ENCODE measurements at regions not wholly inside any gene's neighbourhood (a gene's known extent, or its start where the extent isn't known, plus 50 kb on each side); places are given as distances from the start of the nearest gene placed in this dataset.

- no peak for TF ChIP-seq CTCF (IDR thresholded peaks at IDR 0.05)
- Histone ChIP-seq H3K9me3 (no peaks in the 10 kb centered on the region), H3K27me3 (no peaks in the 10 kb centered on the region), H3K4me3 (no peak overlapping the region), H3K36me3 (no peaks in the 10 kb centered on the region), H3K27ac (no peak overlapping the region), H3K4me1 (no peaks in the 10 kb centered on the region)
- no peak for DNase-seq (ENCODE audit: low spot score in 2 of 2)
- 59 to 63% methylated on average over 1 of the region's 1 CpG for WGBS, 2 donors
Measured at GRCh38 chr9:106149956-106150355, 455.6 kb downstream of the TMEM38B start.

GRCh38 chr9:106156465-106156864, 462.1 kb downstream of the TMEM38B start:
- TF ChIP-seq CTCF (IDR thresholded peaks at IDR 0.05) (no peak), EP300 (IDR thresholded peaks at IDR 0.05) (no peak)

GRCh38 chr9:106172265-106172664, 477.9 kb downstream of the TMEM38B start:
- no peak for TF ChIP-seq POLR2A (IDR thresholded peaks at IDR 0.05)
- TF ChIP-seq CTCF (IDR thresholded peaks at IDR 0.05): no peak
- no peak for TF ChIP-seq EP300 (IDR thresholded peaks at IDR 0.05)
- no peak overlapping the region for H3K27ac ChIP-seq
- H3K4me1 ChIP-seq: no peaks in the 10 kb centered on the region
- H3K9me3 ChIP-seq: peaks cover 0 to 3% (median 0%) of the 10 kb centered on the region in 4 donors
- 93 to 96% methylated on average over 1 of the region's 1 CpG for WGBS, 2 donors
- no peaks in the 10 kb centered on the region for H3K36me3 ChIP-seq
- no peak for DNase-seq (ENCODE audit: low spot score in 2 of 2)
- no peaks in the 10 kb centered on the region for H3K27me3 ChIP-seq
- H3K4me3 ChIP-seq: no peak overlapping the region

More at GRCh38 chr9:106156465-106156864, 462.1 kb downstream of the TMEM38B start:
- H3K4me1 ChIP-seq: no peaks in the 10 kb centered on the region
- H3K36me3 ChIP-seq: no peaks in the 10 kb centered on the region
- no peak overlapping the region for H3K4me3 ChIP-seq
- H3K9me3 ChIP-seq: no peaks in the 10 kb centered on the region
- DNase-seq (ENCODE audit: low spot score in 2 of 2): no peak
- no peaks in the 10 kb centered on the region for H3K27me3 ChIP-seq
- H3K27ac ChIP-seq: no peak overlapping the region
- 63 to 64% methylated on average over 1 of the region's 1 CpG for WGBS, 2 donors

- Histone ChIP-seq H3K36me3 (no peaks in the 10 kb centered on the region), H3K27ac (no peak overlapping the region), H3K9me3 (peaks cover 0 to 3% (median 0%) of the 10 kb centered on the region in 4 donors), H3K4me1 (no peaks in the 10 kb centered on the region), H3K27me3 (no peaks in the 10 kb centered on the region), H3K4me3 (no peak overlapping the region)
- TF ChIP-seq EP300 (IDR thresholded peaks at IDR 0.05): no peak
- TF ChIP-seq POLR2A (IDR thresholded peaks at IDR 0.05): no peak
- no peak for TF ChIP-seq CTCF (IDR thresholded peaks at IDR 0.05)
- 60 to 74% methylated on average over 2 of the region's 2 CpGs for WGBS, 2 donors
- DNase-seq (ENCODE audit: low spot score in 2 of 2): no peak
Measured at GRCh38 chr9:106174346-106174745, 480.0 kb downstream of the TMEM38B start.

- Histone ChIP-seq H3K27ac (no peak overlapping the region), H3K27me3 (no peaks in the 10 kb centered on the region), H3K9me3 (no peaks in the 10 kb centered on the region), H3K36me3 (no peaks in the 10 kb centered on the region), H3K4me1 (no peaks in the 10 kb centered on the region), H3K4me3 (no peak overlapping the region)
- no peak for TF ChIP-seq EP300 (IDR thresholded peaks at IDR 0.05)
- TF ChIP-seq CTCF (IDR thresholded peaks at IDR 0.05): no peak
- no peak for TF ChIP-seq POLR2A (IDR thresholded peaks at IDR 0.05)
- no peak for DNase-seq (ENCODE audit: low spot score in 2 of 2)
- 90 to 95% methylated on average over 1 of the region's 1 CpG for WGBS, 2 donors
Measured at GRCh38 chr9:106177216-106177615, 482.9 kb downstream of the TMEM38B start.
